ENCODE measurements at regions not wholly inside any gene's neighbourhood (a gene's known extent, or its start where the extent isn't known, plus 50 kb on each side); places are given as distances from the start of the nearest gene placed in this dataset.

- DNase-seq (ENCODE audit: low read depth in 2 of 2): no peak
Observed at GRCh38 chr22:34427841-34428240, 507.6 kb upstream of the LARGE1 start.

GRCh38 chr22:34429314-34429713, 509.0 kb upstream of the LARGE1 start:
- DNase-seq (ENCODE audit: low read depth in 2 of 2): no peak

GRCh38 chr22:34430386-34430785, 510.1 kb upstream of the LARGE1 start:
- DNase-seq (ENCODE audit: low read depth in 2 of 2): no peak

GRCh38 chr22:34434371-34434770, 514.1 kb upstream of the LARGE1 start:
- no peak for DNase-seq (ENCODE audit: low read depth in 2 of 2)

- DNase-seq (ENCODE audit: low read depth in 2 of 2): no peak
Observed at GRCh38 chr22:34437140-34437539, 516.9 kb upstream of the LARGE1 start.

GRCh38 chr22:34454598-34454997, 534.3 kb upstream of the LARGE1 start:
- no peak for DNase-seq (ENCODE audit: low read depth in 2 of 2)

GRCh38 chr22:34462795-34463194, 542.5 kb upstream of the LARGE1 start:
- DNase-seq (ENCODE audit: low read depth in 2 of 2): no peak

- no peak for DNase-seq (ENCODE audit: low read depth in 2 of 2)
Observed at GRCh38 chr22:34475886-34476285, 555.6 kb upstream of the LARGE1 start.

GRCh38 chr22:34476762-34477161, 556.5 kb upstream of the LARGE1 start:
- DNase-seq (ENCODE audit: low read depth in 2 of 2): no peak

GRCh38 chr22:34481090-34481489, 560.8 kb upstream of the LARGE1 start:
- no peak for DNase-seq (ENCODE audit: low read depth in 2 of 2)

- no peak for DNase-seq (ENCODE audit: low read depth in 2 of 2)
Observed at GRCh38 chr22:34486381-34486780, 566.1 kb upstream of the LARGE1 start.

- DNase-seq (ENCODE audit: low read depth in 2 of 2): no peak
Observed at GRCh38 chr22:34489861-34490260, 569.6 kb upstream of the LARGE1 start.

- DNase-seq (ENCODE audit: low read depth in 2 of 2): no peak
Observed at GRCh38 chr22:34490886-34491285, 570.6 kb upstream of the LARGE1 start.

- DNase-seq (ENCODE audit: low read depth in 2 of 2): no peak
Observed at GRCh38 chr22:34493486-34493885, 572.5 kb upstream of the ISX start.

GRCh38 chr22:34501366-34501965, 564.5 kb upstream of the ISX start:
- no peak for DNase-seq (ENCODE audit: low read depth in 2 of 2)

- no peak for DNase-seq (ENCODE audit: low read depth in 2 of 2)
Observed at GRCh38 chr22:34502821-34503220, 563.1 kb upstream of the ISX start.

GRCh38 chr22:34508797-34509196, 557.2 kb upstream of the ISX start:
- DNase-seq (ENCODE audit: low read depth in 2 of 2): no peak

- DNase-seq (ENCODE audit: low read depth in 2 of 2): no peak
Observed at GRCh38 chr22:34526681-34527080, 539.3 kb upstream of the ISX start.

GRCh38 chr22:34534101-34534500, 531.9 kb upstream of the ISX start:
- DNase-seq (ENCODE audit: low read depth in 2 of 2): no peak

- DNase-seq (ENCODE audit: low read depth in 2 of 2): no peak
Observed at GRCh38 chr22:34567367-34567766, 498.6 kb upstream of the ISX start.

- DNase-seq (ENCODE audit: low read depth in 2 of 2): no peak
Observed at GRCh38 chr22:34570408-34570807, 495.6 kb upstream of the ISX start.

- no peak for DNase-seq (ENCODE audit: low read depth in 2 of 2)
Observed at GRCh38 chr22:34579519-34579918, 486.4 kb upstream of the ISX start.

- DNase-seq (ENCODE audit: low read depth in 2 of 2): no peak
Observed at GRCh38 chr22:34587357-34588356, 478.3 kb upstream of the ISX start.
